A549 (cell line): ENCODE measurements at regions not wholly inside any gene's neighbourhood (a gene's known extent, or its start where the extent isn't known, plus 50 kb on each side); places are given as distances from the start of the nearest gene placed in this dataset.

Experiments used
- ATAC-seq, 2 experiments: fragments of 200-7000 bp in 1 of 2; fragments of >200 bp in 1 of 2; cut with Nextera tagmentation in 1 of 2; cut with Tn5 transposase in 1 of 2; 3 replicates each; pipeline versions ENCODE4 v1.8.0 to v1.9.1; 2018 to 2020; ENCODE audit warnings: mild to moderate bottlenecking in 1 of 2, moderate library complexity in 1 of 2
- CTCF ChIA-PET: fragments of 300-600 bp; sonication (Branson Sonifier 250); formaldehyde crosslinking; extraction: SDS; loops from one replicate; lab custom pipeline; 2021; ENCODE audit warnings: antibody characterized with exemption, inconsistent platforms; lab: Yijun Ruan, JAX
- POLR2A ChIA-PET: fragments of 350-600 bp; formaldehyde crosslinking; extraction: SDS; loops from one replicate; lab custom pipeline; 2021; ENCODE audit warnings: antibody characterized with exemption, inconsistent platforms; lab: Yijun Ruan, JAX
- DNase-seq, 2 experiments: peaks; one replicate each; pipeline versions ENCODE4 v3.0.0 to v3.0.0-alpha.2; 2011 to 2016; ENCODE audit warnings: low read depth in 1 of 2, low spot score in 1 of 2
- FAIRE-seq: peaks from 2 replicates; lab custom pipeline; 2011; peaks lifted over from hg19 to GRCh38; lab: Jason Lieb, UNC
- H3K27ac ChIP-seq, 2 experiments: fragments of >200 bp; sonication (Bioruptor Twin); formaldehyde crosslinking; 3 replicates each; pipeline ENCODE4 v1.5.1; 2016 to 2017
- H3K4me1 ChIP-seq: fragments of >200 bp; sonication (Bioruptor Twin); formaldehyde crosslinking; 3 replicates; pipeline ENCODE4 v1.6.1; 2016
- H3K4me2 ChIP-seq: fragments of >200 bp; sonication (Bioruptor Twin); formaldehyde crosslinking; 3 replicates; pipeline ENCODE4 v1.6.1; 2016
- H3K4me3 ChIP-seq: fragments of >200 bp; sonication (Bioruptor Twin); formaldehyde crosslinking; 3 replicates; pipeline ENCODE4 v1.5.1; 2016
- H3K9me3 ChIP-seq: fragments of >200 bp; sonication (Bioruptor Twin); formaldehyde crosslinking; 3 replicates; pipeline ENCODE4 v1.6.1; 2016
- CBX8 ChIP-seq: fragments of 200-600 bp; sonication (generic); IDR thresholded peaks from 2 replicates; pipeline ENCODE4 v1.6.1; 2016
- CHD2 ChIP-seq: fragments of 150-350 bp; IDR thresholded peaks from 2 replicates; pipeline ENCODE4 v1.6.1; 2014; ENCODE audit warnings: low read length; ENCODE audit not compliant: partially characterized antibody
- EHF ChIP-seq: fragments of 250-450 bp; sonication (Bioruptor Pico); IDR thresholded peaks from 2 replicates; pipeline ENCODE4 v1.5.0; 2020; ENCODE audit warnings: mild to moderate bottlenecking
- EP300 ChIP-seq, 2 experiments: fragments of >200 bp; sonication (Bioruptor Twin); formaldehyde crosslinking; IDR thresholded peaks; 2 replicates in 1 of 2; 3 replicates in 1 of 2; pipeline ENCODE4 v1.6.1; 2016 to 2017
- ESRRA ChIP-seq: fragments of 150-350 bp; IDR thresholded peaks from 2 replicates; pipeline ENCODE4 v1.6.1; 2014; ENCODE audit warnings: mild to moderate bottlenecking, low read length, borderline replicate concordance
- FOSL2 ChIP-seq, 2 experiments: fragments of 450-650 bp in 1 of 2; fragments of >200 bp in 1 of 2; sonication (Bioruptor Twin) in 1 of 2; formaldehyde crosslinking; IDR thresholded peaks; 2 replicates each; pipeline versions ENCODE4 v1.5.0 to v1.6.1; 2016 to 2020; ENCODE audit warnings: mild to moderate bottlenecking in 1 of 2, moderate library complexity in 1 of 2
- FOXS1 ChIP-seq: fragments of 250-450 bp; sonication (Bioruptor Pico); IDR thresholded peaks from 2 replicates; pipeline ENCODE4 v1.5.0; 2020; ENCODE audit warnings: mild to moderate bottlenecking, moderate library complexity
- HOXA7 ChIP-seq: fragments of 250-450 bp; sonication (Bioruptor Pico); IDR thresholded peaks from 2 replicates; pipeline ENCODE4 v1.5.0; 2020; ENCODE audit warnings: mild to moderate bottlenecking, moderate library complexity
- HOXB13 ChIP-seq: fragments of 250-450 bp; sonication (Bioruptor Pico); IDR thresholded peaks from 2 replicates; pipeline ENCODE4 v1.5.0; 2020; ENCODE audit warnings: low read depth, mild to moderate bottlenecking, moderate library complexity
- KDM1A ChIP-seq: fragments of 200-600 bp; sonication (generic); IDR thresholded peaks from 2 replicates; pipeline ENCODE4 v1.6.1; 2016; ENCODE audit warnings: low read depth, mild to moderate bottlenecking
- MAFK ChIP-seq: fragments of 450-650 bp; IDR thresholded peaks from 2 replicates; pipeline ENCODE4 v1.6.1; 2014; ENCODE audit not compliant: partially characterized antibody
- MYC ChIP-seq: IDR thresholded peaks from 2 replicates; pipeline ENCODE4 v1.6.1; 2012; ENCODE audit warnings: mild to moderate bottlenecking, inconsistent platforms, low read length, improper control_type of control experiment, borderline replicate concordance
- NFE2L2 ChIP-seq: fragments of 150-350 bp; conservative IDR thresholded peaks from 2 replicates; pipeline ENCODE4 v1.6.1; 2014; ENCODE audit warnings: low read length
- NR3C1 ChIP-seq: fragments of >200 bp; sonication (Bioruptor Twin); formaldehyde crosslinking; IDR thresholded peaks from 3 replicates; pipeline ENCODE4 v1.6.1; 2017
- PHF8 ChIP-seq: fragments of 200-600 bp; sonication (generic); IDR thresholded peaks from 2 replicates; pipeline ENCODE4 v1.6.1; 2016; ENCODE audit warnings: low read depth, mild to moderate bottlenecking, antibody characterized with exemption, moderate library complexity, borderline replicate concordance
- RNF2 ChIP-seq: fragments of 200-600 bp; sonication (generic); IDR thresholded peaks from 2 replicates; pipeline ENCODE4 v1.6.1; 2016; ENCODE audit warnings: low read depth, mild to moderate bottlenecking, antibody characterized with exemption, moderate library complexity, borderline replicate concordance
- SREBF2 ChIP-seq: fragments of 450-650 bp; IDR thresholded peaks from 2 replicates; pipeline ENCODE4 v1.6.1; 2014; ENCODE audit warnings: mild to moderate bottlenecking, moderate library complexity
- TFCP2L1 ChIP-seq: fragments of 250-450 bp; sonication (Bioruptor Pico); IDR thresholded peaks from 2 replicates; pipeline ENCODE4 v1.5.0; 2021; ENCODE audit warnings: mild to moderate bottlenecking
- TP53 ChIP-seq: fragments of 250-450 bp; sonication (Bioruptor Pico); IDR thresholded peaks from 2 replicates; pipeline ENCODE4 v1.5.0; 2021; ENCODE audit warnings: mild to moderate bottlenecking, moderate library complexity
- ZC3H11A ChIP-seq: fragments of 450-650 bp; IDR thresholded peaks from 2 replicates; pipeline ENCODE4 v1.6.1; 2014; ENCODE audit warnings: antibody characterized with exemption, mild to moderate bottlenecking
- ZNF302 ChIP-seq: fragments of 250-450 bp; sonication (Bioruptor Pico); IDR thresholded peaks from 2 replicates; pipeline ENCODE4 v1.9.0; 2021; ENCODE audit warnings: inconsistent platforms, mild to moderate bottlenecking, moderate library complexity
- WGBS: methylation state at CpG from one replicate; pipeline ENCODE4 v1.1.6; 2017; ENCODE audit errors: missing lambda C conversion rate; 5-methylcytosine and 5-hydroxymethylcytosine counted together
- TF ChIP-seq, protein P1 (sequence below): fragments of 200-600 bp; sonication (generic); IDR thresholded peaks from 2 replicates; pipeline ENCODE4 v1.6.1; 2016; ENCODE audit warnings: antibody characterized with exemption, mild to moderate bottlenecking, moderate library complexity
- TF ChIP-seq, protein P2 (sequence below): fragments of >200 bp; sonication (Bioruptor Twin); formaldehyde crosslinking; IDR thresholded peaks from 3 replicates; pipeline ENCODE4 v1.5.1; 2016
- TF ChIP-seq, protein P3 (sequence below): fragments of >200 bp; sonication (Bioruptor Twin); formaldehyde crosslinking; IDR thresholded peaks from 2 replicates; pipeline ENCODE4 v1.6.1; 2016
- TF ChIP-seq, protein P4 (sequence below): IDR thresholded peaks from 2 replicates; pipeline ENCODE4 v1.6.1; 2012

DNA sequence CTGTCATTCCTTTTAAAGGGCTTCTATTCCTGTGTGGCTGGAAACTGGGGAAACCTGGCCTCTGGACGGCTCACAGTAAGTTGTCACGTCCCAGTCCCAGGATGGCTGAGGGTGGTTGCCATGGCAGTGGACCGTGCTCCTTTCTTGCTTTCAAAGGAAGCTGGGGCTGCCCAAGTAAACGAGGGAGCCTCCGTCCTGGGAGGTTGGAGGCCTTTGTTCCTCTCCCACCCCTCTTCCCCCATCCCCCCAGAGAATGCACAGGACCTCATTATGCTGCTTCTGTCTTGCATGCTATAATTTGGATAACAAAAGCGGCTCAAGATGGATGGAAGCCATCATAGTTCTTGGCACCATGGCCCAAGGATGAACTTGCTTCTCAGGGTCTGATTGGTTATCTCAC is 325.5 kb upstream of the HS6ST1 start:
- no peak overlapping the region for H3K27ac ChIP-seq
- FAIRE-seq, result no peak
- CTCF ChIA-PET, result no interaction called here
- no peak for ATAC-seq
- POLR2A ChIA-PET, result no interaction called here
- WGBS, result 10% methylated on average over 6 of the region's 6 CpGs
- H3K4me1 ChIP-seq, result no peaks in the 10 kb centered on the region
- no peak overlapping the region for H3K4me2 ChIP-seq
- H3K4me3 ChIP-seq, result no peak overlapping the region
- TF ChIP-seq, protein P1, sequence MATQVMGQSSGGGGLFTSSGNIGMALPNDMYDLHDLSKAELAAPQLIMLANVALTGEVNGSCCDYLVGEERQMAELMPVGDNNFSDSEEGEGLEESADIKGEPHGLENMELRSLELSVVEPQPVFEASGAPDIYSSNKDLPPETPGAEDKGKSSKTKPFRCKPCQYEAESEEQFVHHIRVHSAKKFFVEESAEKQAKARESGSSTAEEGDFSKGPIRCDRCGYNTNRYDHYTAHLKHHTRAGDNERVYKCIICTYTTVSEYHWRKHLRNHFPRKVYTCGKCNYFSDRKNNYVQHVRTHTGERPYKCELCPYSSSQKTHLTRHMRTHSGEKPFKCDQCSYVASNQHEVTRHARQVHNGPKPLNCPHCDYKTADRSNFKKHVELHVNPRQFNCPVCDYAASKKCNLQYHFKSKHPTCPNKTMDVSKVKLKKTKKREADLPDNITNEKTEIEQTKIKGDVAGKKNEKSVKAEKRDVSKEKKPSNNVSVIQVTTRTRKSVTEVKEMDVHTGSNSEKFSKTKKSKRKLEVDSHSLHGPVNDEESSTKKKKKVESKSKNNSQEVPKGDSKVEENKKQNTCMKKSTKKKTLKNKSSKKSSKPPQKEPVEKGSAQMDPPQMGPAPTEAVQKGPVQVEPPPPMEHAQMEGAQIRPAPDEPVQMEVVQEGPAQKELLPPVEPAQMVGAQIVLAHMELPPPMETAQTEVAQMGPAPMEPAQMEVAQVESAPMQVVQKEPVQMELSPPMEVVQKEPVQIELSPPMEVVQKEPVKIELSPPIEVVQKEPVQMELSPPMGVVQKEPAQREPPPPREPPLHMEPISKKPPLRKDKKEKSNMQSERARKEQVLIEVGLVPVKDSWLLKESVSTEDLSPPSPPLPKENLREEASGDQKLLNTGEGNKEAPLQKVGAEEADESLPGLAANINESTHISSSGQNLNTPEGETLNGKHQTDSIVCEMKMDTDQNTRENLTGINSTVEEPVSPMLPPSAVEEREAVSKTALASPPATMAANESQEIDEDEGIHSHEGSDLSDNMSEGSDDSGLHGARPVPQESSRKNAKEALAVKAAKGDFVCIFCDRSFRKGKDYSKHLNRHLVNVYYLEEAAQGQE, result no peak
- TF ChIP-seq ESRRA (no peak), FOSL2 (IDR thresholded peaks at IDR 0.05) (no peak), FOSL2 (CRISPR knock-in tag; IDR thresholded peaks at IDR 0.05) (no peak), MYC (no peak), NR3C1 (no peak), ZNF302 (CRISPR knock-in tag) (no peak), NFE2L2 (no peak), ZC3H11A (no peak), PHF8 (no peak), HOXB13 (CRISPR knock-in tag) (no peak), MAFK (no peak)
- TF ChIP-seq, protein P2, sequence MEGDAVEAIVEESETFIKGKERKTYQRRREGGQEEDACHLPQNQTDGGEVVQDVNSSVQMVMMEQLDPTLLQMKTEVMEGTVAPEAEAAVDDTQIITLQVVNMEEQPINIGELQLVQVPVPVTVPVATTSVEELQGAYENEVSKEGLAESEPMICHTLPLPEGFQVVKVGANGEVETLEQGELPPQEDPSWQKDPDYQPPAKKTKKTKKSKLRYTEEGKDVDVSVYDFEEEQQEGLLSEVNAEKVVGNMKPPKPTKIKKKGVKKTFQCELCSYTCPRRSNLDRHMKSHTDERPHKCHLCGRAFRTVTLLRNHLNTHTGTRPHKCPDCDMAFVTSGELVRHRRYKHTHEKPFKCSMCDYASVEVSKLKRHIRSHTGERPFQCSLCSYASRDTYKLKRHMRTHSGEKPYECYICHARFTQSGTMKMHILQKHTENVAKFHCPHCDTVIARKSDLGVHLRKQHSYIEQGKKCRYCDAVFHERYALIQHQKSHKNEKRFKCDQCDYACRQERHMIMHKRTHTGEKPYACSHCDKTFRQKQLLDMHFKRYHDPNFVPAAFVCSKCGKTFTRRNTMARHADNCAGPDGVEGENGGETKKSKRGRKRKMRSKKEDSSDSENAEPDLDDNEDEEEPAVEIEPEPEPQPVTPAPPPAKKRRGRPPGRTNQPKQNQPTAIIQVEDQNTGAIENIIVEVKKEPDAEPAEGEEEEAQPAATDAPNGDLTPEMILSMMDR, result no peak
- TF ChIP-seq, protein P3, sequence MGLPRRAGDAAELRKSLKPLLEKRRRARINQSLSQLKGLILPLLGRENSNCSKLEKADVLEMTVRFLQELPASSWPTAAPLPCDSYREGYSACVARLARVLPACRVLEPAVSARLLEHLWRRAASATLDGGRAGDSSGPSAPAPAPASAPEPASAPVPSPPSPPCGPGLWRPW, result no peak
- H3K9me3 ChIP-seq, result no peaks in the 10 kb centered on the region
- no peak for DNase-seq

DNA sequence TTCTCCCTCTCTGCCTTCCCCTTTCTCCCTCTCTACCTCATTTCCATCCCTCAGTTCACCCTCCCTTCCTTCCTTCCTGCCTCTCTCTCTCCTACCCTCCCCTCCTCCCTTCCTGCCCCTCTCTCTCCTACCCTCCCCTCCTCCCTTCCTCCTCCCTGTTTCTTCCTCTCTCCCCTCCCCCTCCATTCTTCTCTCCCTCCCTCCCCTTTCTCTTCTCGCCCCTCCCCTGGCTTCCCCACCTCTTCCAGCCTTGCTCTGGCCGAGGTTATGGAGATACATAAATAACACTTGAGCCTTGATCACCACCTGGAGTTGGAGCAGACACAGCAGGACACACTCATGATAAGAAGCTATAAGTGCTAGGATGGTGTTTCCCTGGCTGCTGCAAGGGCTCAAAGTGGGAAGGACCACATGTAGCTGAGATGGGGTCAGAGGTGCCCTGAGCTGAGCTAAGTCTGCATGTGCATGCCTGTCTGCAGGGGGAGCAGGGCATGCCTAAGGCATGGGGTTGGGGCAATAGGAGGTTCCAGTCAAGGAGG is 326.1 kb upstream of the HS6ST1 start:
- POLR2A ChIA-PET, result no interaction called here
- DNase-seq (no peak), FAIRE-seq (no peak), ATAC-seq (peak in 1 of 2 experiments; percentile 37; a peak in 1 of 6 replicates)
- no peaks in the 10 kb centered on the region for H3K9me3 ChIP-seq
- no peak overlapping the region for H3K4me2 ChIP-seq
- no peak overlapping the region for H3K4me3 ChIP-seq
- TF ChIP-seq CBX8 (no peak), SREBF2 (no peak), FOXS1 (CRISPR knock-in tag) (no peak), RNF2 (no peak)
- H3K4me1 ChIP-seq, result no peaks in the 10 kb centered on the region
- no peak overlapping the region for H3K27ac ChIP-seq
- CTCF ChIA-PET, result no interaction called here
- WGBS, result 8% methylated on average over 2 of the region's 2 CpGs

DNA sequence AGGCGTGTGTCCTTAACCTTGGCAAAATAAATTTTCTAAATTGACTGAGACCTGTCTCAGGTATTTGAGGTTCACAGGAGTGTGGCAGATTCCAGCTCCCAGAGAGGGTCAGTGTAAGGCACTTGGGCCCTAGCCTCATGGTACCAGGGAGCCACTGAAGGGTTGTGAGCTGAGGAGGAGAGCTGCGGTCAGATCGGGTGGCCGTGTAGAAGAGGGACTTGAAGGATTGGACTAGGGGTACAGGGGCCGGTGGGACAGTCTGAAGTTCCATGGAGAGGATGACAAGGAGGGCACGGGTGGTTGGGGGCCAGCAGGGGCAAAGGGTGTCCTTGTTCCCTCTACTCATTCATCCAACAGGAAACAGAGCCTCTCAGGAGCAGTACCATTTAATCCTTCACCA is 327.0 kb upstream of the HS6ST1 start:
- FAIRE-seq (no peak), ATAC-seq (no peak), DNase-seq (no peak)
- no peak overlapping the region for H3K4me2 ChIP-seq
- CTCF ChIA-PET, result interaction anchor here (0.6 kb wide), 1 partner anchor 408 kb away, joined by 3 read pairs; no protein-coding TSS in a partner anchor
- POLR2A ChIA-PET, result no interaction called here
- WGBS, result 14% methylated on average over 6 of the region's 6 CpGs
- no peak overlapping the region for H3K27ac ChIP-seq
- no peaks in the 10 kb centered on the region for H3K4me1 ChIP-seq
- no peak overlapping the region for H3K4me3 ChIP-seq
- no peaks in the 10 kb centered on the region for H3K9me3 ChIP-seq
- TF ChIP-seq ZC3H11A (no peak), EP300 (IDR thresholded peaks at IDR 0.05) (no peak), TFCP2L1 (CRISPR knock-in tag) (no peak), KDM1A (no peak), TP53 (CRISPR knock-in tag) (no peak), FOSL2 (IDR thresholded peaks at IDR 0.05) (no peak), FOSL2 (CRISPR knock-in tag; IDR thresholded peaks at IDR 0.05) (no peak), EHF (no peak), HOXA7 (no peak), CHD2 (no peak)
- TF ChIP-seq, protein P1, result no peak
- TF ChIP-seq, protein P4, sequence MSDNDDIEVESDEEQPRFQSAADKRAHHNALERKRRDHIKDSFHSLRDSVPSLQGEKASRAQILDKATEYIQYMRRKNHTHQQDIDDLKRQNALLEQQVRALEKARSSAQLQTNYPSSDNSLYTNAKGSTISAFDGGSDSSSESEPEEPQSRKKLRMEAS, result no peak
